ENCODE measurements at regions not wholly inside any gene's neighbourhood (a gene's known extent, or its start where the extent isn't known, plus 50 kb on each side); places are given as distances from the start of the nearest gene placed in this dataset.

GRCh38 chr4:132958457-132959263, 190.4 kb upstream of the PCDH10 start:
- DNase-seq (ENCODE audit: low read depth in 3 of 3, low spot score in 2 of 3), result no peak

GRCh38 chr4:132981611-132982010, 167.5 kb upstream of the PCDH10 start:
- DNase-seq (ENCODE audit: low read depth in 3 of 3, low spot score in 2 of 3), result no peak

DNA sequence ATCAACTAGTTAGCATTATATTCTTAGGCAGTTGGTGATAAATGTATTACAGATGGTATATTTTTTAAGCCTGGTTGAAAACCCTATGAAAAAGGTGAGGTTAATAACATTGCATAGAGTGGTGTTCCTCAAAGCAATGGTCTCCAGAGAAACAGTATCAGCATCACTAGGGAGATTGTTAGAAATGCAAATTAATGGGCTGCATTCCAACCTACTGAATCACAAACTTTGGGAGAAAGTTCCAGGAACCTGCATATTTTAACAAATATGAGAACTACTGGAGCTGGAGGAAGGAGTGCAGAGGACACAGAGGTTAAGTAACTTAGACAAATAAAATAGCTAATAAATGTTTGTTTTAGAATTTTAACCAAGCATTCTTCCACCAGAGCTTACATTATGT, 166.9 kb upstream of the PCDH10 start:
- DNase-seq (ENCODE audit: low read depth in 3 of 3, low spot score in 2 of 3), result no peak

- no peak for DNase-seq (ENCODE audit: low read depth in 3 of 3, low spot score in 2 of 3)
These were observed 158.0 kb upstream of the PCDH10 start for GRCh38 chr4:132991111-132991510.

DNA sequence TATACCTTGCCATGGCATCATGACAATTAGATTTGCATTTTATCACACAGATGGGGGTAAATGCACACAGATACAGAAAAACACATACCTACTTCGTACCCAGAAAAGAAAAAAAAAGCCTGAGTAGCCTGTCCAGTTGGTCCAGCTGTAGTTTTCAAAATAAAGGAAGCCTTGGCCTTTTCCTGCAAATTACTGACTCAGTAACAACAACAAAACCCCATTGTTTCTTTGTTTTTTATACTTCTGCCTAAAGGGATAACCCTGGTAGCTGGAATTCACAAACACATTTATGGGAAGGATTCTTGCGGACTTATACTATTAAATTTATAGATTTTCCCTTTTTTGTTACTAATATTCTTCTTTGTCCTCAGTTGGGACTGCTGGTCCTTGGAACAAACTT, 156.4 kb upstream of the PCDH10 start:
- DNase-seq (ENCODE audit: low read depth in 3 of 3, low spot score in 2 of 3), result no peak

GRCh38 chr4:132998585-132999230, 150.4 kb upstream of the PCDH10 start:
- DNase-seq (ENCODE audit: low read depth in 3 of 3, low spot score in 2 of 3), result no peak

- DNase-seq (ENCODE audit: low read depth in 3 of 3, low spot score in 2 of 3), result no peak
These were observed 149.1 kb upstream of the PCDH10 start for GRCh38 chr4:133000012-133000411.

GRCh38 chr4:133003169-133003568, 145.9 kb upstream of the PCDH10 start:
- DNase-seq (ENCODE audit: low read depth in 3 of 3, low spot score in 2 of 3), result no peak

DNA sequence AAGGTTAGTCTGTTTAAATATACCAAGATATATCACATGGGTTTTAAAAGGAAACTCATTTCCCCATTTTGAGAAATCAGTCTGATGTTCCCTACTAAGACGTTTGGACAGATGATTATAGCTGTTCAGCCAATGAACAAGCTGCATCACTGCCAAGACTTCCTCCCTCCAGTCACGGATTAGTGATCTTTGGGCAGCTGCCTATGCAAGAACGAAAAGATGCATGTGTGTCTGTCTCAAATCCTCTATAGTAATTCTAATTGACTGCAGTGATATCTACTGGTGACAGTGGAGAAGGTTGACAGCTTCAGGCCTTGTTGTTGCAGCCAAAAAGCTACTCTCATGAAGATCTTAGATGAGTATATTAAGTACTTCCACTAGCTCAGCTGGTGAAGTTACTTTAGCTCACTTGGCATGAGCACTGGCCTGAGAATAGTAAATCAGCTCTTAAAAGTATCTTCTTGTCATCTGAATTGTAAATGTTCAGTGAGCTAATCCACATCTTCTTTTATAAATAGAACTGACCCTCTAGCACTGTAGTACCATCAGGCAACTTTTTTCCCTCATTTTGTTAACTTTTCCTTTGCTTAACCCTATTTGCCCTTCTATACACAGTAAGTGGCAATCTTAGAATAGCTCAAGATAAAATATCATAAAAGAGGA, 134.5 kb upstream of the PCDH10 start:
- no peak for DNase-seq (ENCODE audit: low read depth in 3 of 3, low spot score in 2 of 3)

GRCh38 chr4:133045288-133045687, 103.8 kb upstream of the PCDH10 start:
- DNase-seq (ENCODE audit: low read depth in 3 of 3, low spot score in 2 of 3), result no peak

DNA sequence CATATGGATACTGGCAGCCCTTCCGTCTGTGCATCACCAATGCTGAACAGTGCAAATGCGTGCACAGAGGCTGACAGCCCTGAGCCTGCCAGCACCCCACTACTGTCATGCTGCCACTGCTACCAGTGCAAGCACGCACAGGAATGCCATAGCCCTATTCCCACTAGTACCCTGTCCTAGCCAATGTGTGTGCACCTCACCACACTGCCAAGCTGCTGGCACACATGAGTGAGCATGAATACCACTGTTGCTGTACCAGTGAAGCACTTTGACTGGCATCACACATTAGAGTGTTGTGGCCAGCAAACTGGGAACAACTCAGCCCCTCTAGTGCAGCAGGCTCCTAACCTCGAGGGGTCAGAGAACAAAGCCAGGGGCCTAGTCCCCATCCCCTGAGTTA, 102.9 kb upstream of the PCDH10 start:
- no peak for DNase-seq (ENCODE audit: low read depth in 3 of 3, low spot score in 2 of 3)

GRCh38 chr4:133058701-133059100, 90.4 kb upstream of the PCDH10 start:
- DNase-seq (ENCODE audit: low read depth in 3 of 3, low spot score in 2 of 3), result no peak

DNA sequence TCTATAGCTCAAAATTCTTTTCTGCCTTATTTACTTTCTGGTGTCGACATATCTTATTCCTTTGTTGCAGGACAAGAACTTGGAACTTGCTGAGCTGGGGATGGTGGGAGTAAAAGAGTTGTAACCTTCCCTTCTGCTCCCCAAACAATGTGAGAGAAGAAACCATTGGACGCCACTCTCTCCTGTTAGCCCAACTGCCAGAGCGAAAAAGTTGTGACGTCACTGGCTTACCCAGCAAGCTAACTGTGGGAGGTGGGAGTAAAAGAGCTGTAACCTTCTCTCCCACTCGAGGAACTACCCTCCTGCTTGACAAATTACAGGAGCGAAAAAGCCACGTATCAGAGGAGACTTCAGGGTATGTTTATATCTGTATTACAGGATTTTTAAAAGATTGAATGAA, 90.0 kb upstream of the PCDH10 start:
- no peak for DNase-seq (ENCODE audit: low read depth in 3 of 3, low spot score in 2 of 3)

GRCh38 chr4:133062851-133063250, 86.2 kb upstream of the PCDH10 start:
- no peak for DNase-seq (ENCODE audit: low read depth in 3 of 3, low spot score in 2 of 3)

DNA sequence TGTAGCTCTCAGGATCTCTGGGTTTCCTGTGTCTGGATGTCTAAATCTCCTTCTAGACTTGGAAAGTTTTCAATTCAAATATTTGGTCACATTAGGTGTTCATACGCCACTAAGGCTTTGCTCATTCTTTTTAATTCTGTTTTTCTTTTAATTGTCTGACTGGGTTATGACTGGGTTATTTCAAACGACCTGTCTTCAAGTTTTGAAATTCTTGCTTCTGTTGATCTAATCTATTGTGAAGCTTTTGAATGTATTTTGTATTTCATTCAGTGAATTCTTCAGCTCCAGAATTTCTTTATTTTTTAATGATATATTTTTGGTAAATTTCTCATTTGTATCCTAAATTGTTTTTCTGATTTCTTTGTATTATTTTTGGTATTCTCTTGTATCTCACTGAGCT, 81.0 kb upstream of the PCDH10 start:
- no peak for DNase-seq (ENCODE audit: low read depth in 3 of 3, low spot score in 2 of 3)

DNA sequence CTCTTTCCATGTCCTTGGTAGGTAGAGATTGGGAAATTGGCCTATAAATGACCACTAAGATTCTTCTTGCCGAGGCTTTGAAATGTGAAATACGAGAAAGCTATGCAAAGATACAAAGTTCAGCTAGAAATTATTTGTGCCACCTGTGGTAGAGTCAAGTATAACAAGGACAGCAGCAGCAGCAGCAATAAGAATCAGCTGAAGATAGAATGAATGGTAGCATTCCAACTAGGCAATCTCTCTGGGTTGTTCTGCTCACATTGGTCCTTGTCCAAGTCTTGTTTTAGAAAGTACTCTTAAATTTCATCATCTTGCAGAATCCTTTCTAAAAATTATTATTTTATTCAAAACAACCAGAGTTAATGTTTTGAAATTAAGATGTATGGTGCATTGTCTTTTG, 67.8 kb upstream of the PCDH10 start:
- DNase-seq (ENCODE audit: low read depth in 3 of 3, low spot score in 2 of 3), result no peak

DNA sequence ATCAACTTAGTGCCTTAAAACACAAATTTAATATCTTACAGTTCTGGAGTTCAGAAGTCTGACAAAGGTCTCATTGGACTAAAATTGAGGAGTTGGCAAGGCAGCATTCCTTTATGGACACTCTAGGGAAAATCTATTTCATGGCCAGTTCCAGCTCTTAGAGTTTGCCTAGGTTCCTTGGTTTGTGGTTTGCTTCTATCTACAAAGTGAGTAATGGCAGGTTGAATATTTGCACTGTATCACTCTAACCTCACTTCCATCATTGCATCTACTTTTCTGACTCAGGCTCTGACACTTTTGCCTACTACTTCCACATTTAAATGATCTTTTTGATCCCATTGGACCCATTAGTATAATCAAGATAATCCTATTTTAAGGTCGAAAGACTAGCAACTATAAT, 64.7 kb upstream of the PCDH10 start:
- DNase-seq (ENCODE audit: low read depth in 3 of 3, low spot score in 2 of 3), result no peak

DNA sequence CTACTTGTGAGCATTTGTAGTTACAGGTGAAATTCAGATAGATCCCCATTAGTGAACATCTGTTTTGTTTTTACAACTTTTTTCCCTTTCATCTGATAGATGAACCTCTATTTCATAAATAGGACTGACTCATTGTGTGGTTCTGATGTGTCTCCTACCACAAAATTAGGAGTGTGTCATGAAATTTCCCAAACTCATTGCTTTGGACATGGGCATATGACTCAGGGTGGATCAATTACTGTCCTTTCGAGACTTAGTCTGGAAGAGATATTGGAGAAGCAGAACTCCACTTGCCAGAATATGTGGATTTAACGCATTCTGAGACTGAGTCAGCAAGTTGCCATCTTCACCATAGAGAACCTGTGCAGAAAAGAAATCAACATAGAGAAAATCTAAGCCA, 53.5 kb upstream of the PCDH10 start:
- no peak for DNase-seq (ENCODE audit: low read depth in 3 of 3, low spot score in 2 of 3)

DNA sequence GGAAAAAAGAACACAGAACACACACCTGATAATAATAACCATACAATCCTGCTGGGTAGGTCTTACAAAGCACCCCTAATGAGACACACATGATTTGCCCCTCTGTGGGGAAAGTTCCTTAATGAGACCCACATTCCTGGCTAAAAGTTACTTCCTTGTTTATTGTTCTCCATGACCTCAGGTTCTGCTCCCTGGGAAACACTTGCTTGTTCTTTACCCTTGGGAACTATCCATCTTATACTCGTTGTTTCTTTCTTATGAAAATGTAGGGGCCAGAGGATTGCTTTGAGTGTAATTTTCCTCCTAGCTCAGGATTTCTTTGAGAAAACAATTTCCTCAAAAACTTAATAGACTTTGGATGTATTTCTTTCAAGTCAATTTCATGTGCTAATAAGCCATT, 52.1 kb upstream of the PCDH10 start:
- DNase-seq (ENCODE audit: low read depth in 3 of 3, low spot score in 2 of 3), result no peak

All from right renal cortex interstitium (tissue), 3 donors.